GM18520 (cell line): ENCODE measurements at regions not wholly inside any gene's neighbourhood (a gene's known extent, or its start where the extent isn't known, plus 50 kb on each side); places are given as distances from the start of the nearest gene placed in this dataset.

Experiments
- ATAC-seq: cut with Tn5 transposase; IDR thresholded peaks from one replicate; pipeline ENCODE4 v1.9.1; 2021; ENCODE audit not compliant: unreplicated experiment

DNA sequence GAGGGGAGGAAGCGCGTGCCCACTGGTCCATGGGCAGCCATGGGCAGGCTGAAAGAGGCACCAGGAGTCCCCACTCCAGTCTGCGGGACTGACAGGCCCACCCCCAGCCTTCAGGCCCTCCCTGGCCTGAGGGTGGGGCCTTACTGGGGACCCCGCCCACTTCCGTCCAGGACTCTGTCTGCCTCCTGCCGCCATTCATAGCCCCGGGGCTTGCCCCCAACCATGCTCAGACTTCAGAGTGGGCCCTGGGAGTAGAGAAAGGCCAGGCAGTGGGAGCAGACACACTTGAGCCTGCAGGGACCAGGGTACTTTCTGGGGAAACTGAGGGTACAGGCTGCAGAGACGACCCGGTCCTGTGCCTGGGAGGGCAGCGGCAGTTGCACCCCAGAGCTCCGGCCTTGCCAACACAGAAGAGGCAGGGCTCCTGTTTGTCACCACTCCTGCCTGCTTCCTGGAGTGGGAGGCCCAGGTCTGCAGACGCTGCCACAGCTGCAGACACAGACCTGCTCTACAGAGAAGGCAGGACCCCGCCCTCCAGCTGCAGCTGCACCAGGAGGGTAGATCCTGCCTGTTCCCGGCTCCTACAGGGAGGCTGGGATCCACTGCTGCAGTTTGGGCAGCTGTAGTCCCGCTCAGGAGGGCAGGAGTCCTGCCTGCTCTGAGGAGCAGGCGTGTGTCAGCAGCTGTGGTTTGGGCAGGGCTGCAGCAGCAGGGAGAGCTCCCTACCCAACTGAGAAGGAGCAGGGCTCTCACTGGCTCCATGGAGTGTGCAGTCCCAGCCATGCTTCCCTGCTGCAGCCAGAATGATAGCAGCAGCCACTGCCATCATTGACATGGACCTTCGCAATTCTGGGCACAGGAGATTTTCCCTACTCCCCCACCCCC lies 387.9 kb upstream of the ANO3 start:
- ATAC-seq, result no peak

GRCh38 chr11:25949918-25950317 lies 382.0 kb upstream of the ANO3 start:
- ATAC-seq, result no peak

DNA sequence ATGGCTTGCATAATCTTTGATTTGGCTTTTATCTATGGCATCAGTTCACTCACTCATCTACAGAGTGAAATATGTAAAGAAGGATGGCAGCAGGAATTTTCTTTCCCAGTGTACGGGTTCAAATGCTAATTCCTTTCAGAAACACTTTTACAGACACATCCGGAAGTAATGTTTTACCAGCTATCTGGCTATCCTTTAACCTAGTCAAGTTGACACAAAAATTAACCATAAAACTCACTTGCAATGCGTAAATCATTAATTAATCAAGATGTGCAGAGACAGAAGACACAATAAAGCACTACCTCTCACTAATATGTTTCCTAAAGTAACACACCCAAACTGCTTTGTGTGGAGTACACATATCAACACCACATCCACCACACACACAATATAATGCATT lies 378.9 kb upstream of the ANO3 start:
- ATAC-seq, result no peak

DNA sequence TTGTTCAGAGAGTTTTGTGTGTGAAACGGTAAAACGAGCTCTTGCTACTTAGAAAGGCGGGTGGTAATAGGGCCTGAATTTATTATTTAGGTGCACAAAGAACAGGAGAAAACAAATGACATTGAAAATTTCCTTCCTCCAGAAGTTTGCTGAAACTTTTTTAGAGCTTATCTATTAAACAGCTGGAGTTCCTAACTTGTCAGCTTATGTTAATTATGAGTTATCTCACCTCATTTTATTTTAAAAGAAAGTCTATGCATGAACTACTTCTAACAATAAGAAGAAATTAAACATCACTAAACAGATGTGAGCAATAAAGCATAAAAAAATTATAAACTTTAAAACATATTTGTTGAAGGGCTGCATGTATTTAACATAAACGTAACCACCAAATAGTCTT lies 373.9 kb upstream of the ANO3 start:
- ATAC-seq, result no peak

GRCh38 chr11:25961539-25961938 lies 370.4 kb upstream of the ANO3 start:
- ATAC-seq, result no peak

DNA sequence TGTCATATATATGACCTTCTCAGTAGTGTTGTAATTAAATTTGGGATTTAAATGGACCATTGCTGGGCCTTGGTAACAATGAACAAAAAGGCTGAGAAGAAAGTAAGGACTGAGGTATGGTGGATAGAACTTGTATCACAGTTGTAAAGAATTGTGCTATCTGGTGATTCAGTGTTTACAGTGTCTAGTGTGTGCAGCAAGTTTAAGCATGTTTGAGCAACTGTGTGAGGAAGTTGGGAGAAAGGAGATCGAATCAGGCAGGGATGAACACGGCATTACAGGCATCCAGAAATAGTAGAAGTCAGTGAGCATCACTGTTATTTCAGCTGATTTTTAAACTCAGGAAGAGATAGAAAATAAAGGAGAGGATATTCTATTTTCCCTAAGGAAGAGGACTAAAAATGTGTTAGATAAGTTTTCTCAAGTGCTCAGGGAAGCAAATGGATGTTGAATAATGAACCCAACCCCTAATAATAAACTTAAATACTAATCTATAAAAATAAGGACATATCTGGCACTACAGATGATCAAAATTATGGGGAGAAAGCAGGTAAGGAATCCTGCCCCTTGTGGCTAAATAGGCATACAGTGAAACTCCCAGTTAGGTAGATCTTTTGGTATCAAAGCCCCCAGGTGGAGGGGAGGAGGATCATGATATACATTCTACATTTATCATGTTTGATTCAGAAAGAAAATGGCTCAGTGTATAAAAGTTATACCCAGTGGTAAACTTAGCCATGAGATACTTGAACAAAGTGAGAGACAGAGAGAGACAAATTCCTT lies 361.0 kb upstream of the ANO3 start:
- no peak for ATAC-seq

GRCh38 chr11:25980091-25980490 lies 351.8 kb upstream of the ANO3 start:
- no peak for ATAC-seq

DNA sequence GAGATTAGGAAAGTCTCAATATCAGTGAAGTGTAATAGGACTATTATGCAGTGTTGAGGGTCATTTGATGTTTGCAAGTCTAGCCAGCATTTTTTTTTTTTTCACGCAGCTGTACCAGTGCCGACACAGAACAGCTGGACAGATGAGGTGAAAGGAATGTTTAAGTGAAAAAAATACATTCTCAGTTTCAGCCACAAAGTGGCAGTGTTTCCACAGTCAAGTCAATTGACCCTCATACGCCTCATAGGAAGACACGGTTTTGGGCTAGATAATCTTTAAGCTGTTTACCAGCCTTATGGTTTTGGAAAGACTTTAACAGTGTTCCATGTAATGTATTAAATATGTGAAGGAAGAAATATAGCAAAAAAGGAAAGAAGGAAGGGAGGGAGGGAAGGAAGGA lies 349.9 kb upstream of the ANO3 start:
- peak; percentile 88 for ATAC-seq

DNA sequence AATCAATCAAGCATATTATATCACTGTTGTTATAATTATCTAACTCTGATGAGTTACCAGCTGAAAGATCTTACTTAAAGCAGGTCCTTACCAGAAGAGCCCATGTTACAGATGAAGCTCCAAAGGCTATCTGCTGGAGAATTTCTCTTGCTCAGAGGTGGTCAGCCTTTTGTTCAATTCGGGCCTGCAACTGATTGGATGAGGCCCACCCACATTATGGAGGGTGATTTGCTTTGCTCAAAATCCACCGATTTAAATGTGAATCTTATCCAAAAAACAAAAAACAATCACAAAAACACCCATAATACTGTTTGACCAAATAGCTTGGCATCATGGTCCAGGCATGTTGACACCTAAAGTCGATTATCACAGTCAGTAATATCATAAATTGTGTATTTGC lies 348.6 kb upstream of the ANO3 start:
- no peak for ATAC-seq

DNA sequence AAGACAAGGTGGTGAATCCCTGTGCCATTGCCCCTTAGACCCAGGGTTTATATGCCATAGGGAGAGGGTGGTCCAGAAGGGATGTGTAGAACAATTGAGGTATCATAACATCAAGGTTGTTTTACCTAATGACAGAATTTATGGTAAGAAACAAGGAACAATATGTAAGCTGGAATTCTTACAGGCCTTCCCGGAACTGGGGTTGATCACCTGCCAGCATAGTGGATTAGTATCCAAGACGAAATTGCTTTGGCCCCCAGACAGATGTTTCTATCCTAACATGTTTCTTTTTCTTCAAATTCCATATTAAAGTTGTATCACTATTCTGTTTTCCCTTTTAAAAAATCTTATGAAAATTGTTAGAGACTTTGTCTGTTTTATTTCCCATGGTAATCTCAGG lies 343.8 kb upstream of the ANO3 start:
- ATAC-seq, result no peak

GRCh38 chr11:25990406-25990805 lies 341.5 kb upstream of the ANO3 start:
- ATAC-seq, result no peak

DNA sequence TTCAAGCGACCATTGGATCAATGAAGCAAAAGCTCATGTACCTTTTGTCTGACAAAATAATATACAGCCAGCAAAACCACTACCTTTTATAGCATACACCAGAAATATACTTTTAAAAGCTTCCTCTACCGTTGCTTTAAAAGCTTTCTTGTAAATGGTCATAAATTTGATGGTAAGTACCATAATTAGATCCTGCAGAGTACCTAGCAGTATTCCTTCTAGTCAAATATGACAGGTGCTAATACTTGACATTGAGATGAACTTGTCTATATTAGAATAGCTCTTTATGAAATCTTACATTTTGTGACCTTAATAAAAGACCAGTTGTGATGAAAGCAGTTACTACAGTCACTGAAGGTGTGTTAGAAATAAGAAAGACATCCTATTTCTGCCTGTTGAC lies 340.5 kb upstream of the ANO3 start:
- no peak for ATAC-seq

GRCh38 chr11:25992294-25992693 lies 339.6 kb upstream of the ANO3 start:
- no peak for ATAC-seq

DNA sequence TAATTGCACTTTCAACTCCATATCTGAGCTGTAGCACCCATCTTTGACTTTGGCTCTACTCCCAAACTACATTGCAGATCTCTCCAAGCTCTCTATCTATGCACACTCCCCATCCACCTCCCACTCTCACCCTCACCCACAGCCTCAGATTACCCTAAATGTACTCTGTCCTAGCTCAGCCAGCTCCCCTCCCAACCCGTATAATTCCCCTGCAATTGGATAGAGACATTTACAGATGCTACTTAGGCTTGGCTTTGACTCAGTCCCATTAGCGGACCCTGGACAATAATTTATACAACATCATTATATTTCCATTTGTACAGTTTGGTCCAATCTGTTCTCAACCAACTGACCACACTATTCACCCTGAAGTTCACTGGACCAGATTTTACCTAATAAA lies 338.9 kb upstream of the ANO3 start:
- no peak for ATAC-seq

DNA sequence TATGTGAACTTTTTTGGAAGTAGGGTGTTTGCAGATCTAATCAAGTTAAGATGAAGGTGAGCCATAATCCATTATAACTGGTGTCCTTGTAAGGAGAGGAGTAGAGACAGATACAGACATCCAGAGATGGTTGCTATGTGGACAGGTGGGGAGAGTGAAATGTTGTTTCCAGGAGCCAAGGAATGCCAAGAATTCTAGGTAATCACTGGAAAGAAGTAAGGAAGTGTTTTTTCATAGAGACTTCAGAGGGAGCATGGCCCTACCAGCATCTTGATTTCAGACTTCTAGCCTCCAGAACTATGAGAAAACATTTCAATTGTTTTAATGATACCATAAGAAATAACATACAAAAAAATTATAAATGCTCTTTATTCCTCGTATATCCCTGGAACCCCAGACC lies 320.5 kb upstream of the ANO3 start:
- no peak for ATAC-seq

- no peak for ATAC-seq
Measured at GRCh38 chr11:26014456-26015115, 317.3 kb upstream of the ANO3 start.

- ATAC-seq, result no peak
Measured at GRCh38 chr11:26017322-26017860, 314.5 kb upstream of the ANO3 start.

- no peak for ATAC-seq
Measured at GRCh38 chr11:26017903-26018302, 314.0 kb upstream of the ANO3 start.

DNA sequence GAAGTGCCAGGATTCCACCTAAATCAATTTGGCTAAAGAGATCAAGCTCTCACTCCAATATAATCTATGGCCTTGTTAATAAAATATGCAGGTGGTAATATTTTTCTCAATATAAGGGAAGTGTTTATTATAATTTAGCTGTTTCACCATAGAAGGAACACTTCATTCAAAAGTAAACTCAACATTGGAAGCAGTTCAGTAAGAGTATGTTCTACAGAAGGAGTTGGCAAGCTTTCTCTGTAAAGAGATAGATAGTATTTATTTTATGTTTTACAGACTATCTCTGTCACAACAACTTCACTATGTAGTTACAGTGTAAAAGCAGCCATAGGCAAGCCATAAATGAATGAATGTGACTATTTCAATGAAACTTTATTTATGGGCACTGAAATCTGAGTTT lies 313.6 kb upstream of the ANO3 start:
- no peak for ATAC-seq

GRCh38 chr11:26019386-26019785 lies 312.5 kb upstream of the ANO3 start:
- ATAC-seq, result no peak

GRCh38 chr11:26021017-26021416 lies 310.9 kb upstream of the ANO3 start:
- ATAC-seq, result no peak

DNA sequence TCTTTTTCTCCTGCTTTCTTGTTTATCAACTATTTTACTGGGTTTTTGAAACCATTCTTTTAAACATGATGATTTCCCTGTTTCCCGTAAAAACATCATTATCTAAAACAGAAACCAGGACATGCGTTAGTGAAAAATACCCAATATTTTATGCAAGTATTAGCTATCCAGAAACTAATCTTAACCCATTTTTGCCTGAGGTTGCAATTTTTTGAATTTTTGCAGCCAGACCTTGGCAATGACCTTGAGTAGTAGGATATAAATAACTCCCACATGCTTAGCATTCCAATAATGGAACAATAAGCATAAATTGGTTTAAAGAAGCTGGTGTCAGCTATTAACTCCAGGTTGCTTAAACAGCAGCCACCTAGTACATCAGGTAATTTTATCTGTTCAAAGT lies 308.9 kb upstream of the ANO3 start:
- no peak for ATAC-seq
